CD4-positive, alpha-beta T cell treated with Interleukin-4 for 1 hour (primary cell): ENCODE measurements at regions not wholly inside any gene's neighbourhood (a gene's known extent, or its start where the extent isn't known, plus 50 kb on each side); places are given as distances from the start of the nearest gene placed in this dataset.

Experiments
- DNase-seq, 2 donors: peaks; one replicate each; pipeline ENCODE4 v3.0.0-alpha.2; 2020 to 2022

GRCh38 chr21:16020878-16021277 lies 291.1 kb downstream of the USP25 start:
- no peak for DNase-seq

GRCh38 chr21:16022116-16022515 lies 292.3 kb downstream of the USP25 start:
- DNase-seq = no peak

- no peak for DNase-seq
These were observed 293.1 kb downstream of the USP25 start for GRCh38 chr21:16022921-16023320.

DNA sequence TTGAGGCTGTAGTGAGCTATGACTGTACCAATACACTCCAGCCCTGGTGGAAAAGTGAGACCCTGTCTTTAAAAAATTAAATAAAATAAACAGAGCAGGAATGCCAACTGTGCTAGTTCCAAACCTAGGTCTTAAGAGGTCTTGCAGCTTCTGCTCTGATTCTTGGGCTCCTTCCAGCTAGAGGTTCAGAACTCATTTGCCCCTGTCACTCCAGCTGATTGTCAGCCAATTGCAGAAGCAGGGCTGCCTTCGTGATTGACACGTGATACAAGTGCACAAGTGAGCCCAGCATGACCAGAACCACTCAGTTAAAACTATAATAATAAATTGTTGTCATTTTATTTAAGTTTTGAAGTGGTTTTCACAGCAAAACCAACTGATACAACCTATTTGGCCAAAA lies 298.4 kb downstream of the USP25 start:
- no peak for DNase-seq

DNA sequence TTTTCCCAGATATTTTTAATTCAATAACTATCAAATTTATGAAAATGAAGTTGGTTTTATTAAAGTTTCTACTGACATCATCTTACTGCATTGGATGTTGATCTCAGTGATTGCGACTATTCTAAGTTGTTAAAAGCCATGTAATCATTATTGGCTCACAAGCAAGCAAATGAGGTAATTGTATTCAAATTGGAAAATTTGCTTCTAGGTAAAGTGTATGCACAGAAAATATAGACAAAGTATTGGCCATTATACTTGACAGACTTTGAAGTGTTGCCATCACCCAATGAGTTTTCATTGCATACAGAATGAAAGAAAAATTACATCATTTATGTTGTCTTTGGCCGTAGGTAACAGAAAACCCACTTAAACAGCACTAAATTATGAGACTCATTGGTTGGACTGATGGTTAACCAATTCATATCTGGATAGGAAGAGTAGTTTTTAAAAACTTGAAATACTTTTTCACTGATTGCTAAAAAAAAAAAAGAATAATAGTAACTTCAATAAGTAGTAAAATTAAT lies 299.2 kb downstream of the USP25 start:
- DNase-seq = no peak

- no peak for DNase-seq
These were observed 303.4 kb downstream of the USP25 start for GRCh38 chr21:16033193-16033592.

DNA sequence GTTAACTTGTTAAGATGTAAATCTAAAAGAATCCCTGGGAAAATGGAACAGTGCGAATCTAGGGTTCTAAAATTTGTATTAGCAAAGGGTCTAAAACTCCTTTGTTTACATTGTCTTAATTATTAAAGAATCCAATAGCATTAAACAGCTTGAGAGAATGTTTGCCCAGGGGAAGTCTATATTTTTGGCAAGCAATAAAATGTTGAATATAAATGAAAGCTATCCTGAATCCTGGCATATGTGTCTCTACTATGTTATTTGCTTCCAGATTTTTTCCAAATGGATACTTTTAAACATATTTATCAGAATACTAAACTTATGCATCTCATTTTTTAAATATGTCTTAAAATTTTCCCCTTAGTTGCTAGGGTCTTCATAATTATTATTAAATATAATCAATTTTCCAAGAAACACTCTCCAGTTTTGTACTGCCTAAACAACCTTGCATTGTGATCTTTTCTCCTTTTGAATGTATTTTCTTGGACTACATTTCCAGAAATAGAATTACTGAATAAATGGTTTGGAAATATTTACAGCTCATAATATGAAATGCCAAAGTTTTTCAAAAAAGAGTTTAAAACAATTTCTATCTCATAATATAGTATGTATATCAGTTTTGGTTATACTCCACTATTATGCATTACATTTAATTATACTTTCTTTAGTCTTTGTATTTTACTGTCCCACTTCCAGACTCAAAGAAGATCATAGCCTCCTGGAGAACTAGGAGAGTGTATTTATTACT lies 304.8 kb downstream of the USP25 start:
- no peak for DNase-seq

DNA sequence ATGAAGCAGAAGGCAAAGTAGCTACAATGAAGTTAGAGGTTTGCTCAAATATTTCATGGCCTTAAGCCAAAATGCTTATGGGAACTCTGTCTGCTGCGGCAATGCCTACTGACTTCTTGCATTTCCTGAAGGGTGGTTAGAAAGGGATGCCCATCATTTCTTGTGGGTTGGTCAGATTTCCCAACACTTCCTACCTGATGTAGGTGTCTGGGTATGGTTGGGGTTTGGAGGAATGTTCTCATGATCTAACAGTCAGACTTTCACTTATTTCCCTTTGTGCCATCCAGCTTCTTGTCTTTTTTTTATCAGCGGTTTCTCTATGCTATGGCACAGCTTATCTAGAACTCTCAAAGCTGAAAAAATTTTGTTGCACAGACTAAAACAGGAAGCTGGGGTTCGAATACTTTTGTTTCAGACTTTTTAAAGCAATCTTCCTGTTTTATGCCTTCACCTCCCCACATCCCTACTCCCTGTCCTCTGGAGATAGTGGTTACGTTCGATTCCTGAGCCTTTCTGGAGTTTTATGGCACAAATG lies 307.7 kb downstream of the USP25 start:
- DNase-seq = no peak

- no peak for DNase-seq
These were observed 310.8 kb downstream of the USP25 start for GRCh38 chr21:16040601-16041000.

DNA sequence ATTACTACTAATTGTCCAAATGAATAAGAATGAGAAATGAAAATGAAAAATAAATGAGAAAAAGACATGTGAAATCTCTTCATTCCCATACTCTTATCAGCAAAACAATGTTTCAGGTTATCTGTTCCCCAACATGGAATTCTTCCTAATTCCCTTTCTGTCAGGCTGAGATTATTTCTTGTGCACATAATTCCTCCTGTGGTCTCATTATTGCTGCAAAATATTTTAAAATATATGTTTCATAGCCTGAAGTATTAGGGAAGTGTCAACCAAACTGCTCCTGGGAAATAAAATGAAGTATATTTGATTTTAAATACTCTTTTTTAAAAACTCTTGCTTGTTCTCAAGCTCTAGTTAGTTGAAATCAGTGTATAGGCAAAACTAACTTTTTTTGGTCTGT lies 314.9 kb downstream of the USP25 start:
- DNase-seq = no peak

- no peak for DNase-seq
These were observed 317.0 kb downstream of the USP25 start for GRCh38 chr21:16046656-16047330.

GRCh38 chr21:16047904-16048303 lies 318.1 kb downstream of the USP25 start:
- DNase-seq = no peak

DNA sequence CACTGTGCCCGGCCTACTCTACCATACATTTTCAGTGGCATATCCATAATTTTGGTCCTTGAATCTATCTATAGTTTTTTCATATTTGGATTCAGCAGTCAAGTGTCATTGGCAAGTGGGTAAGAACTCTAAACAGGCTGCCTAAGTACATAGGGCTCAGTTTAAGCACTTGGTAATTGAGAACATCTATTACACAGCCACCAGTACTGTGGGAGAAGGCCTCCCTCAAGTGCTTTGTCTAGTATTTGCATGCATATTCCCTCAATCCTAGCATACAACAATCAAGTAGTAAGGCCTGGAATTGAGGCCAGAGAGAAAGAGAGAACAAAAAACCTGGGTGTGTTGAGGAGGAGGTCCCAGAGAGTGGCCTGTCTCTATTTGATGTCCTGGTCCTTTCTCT lies 325.2 kb downstream of the USP25 start:
- no peak for DNase-seq

- DNase-seq = no peak
These were observed 329.1 kb downstream of the USP25 start for GRCh38 chr21:16058896-16059295.

- DNase-seq = no peak
These were observed 330.2 kb downstream of the USP25 start for GRCh38 chr21:16059981-16060380.

DNA sequence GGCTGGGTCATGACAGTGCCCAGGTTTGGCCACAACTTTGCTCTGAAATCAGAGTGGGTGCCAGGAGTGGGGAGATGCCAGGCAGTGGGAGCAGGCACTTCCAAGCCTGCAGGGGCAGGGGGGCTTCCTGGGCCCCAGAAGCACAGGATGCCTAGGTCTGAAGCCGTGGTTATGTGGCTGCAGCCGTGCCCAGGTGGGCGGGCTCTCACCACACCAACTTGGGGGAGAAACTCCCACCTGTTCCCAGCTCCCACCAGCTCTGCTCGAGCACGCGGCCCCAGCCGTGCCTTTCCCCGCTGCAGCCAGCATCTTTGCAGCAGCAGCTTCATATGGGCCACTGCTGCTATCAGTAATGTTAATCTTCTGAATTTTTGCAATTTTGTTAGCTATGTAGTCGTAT lies 331.4 kb downstream of the USP25 start:
- DNase-seq = no peak

DNA sequence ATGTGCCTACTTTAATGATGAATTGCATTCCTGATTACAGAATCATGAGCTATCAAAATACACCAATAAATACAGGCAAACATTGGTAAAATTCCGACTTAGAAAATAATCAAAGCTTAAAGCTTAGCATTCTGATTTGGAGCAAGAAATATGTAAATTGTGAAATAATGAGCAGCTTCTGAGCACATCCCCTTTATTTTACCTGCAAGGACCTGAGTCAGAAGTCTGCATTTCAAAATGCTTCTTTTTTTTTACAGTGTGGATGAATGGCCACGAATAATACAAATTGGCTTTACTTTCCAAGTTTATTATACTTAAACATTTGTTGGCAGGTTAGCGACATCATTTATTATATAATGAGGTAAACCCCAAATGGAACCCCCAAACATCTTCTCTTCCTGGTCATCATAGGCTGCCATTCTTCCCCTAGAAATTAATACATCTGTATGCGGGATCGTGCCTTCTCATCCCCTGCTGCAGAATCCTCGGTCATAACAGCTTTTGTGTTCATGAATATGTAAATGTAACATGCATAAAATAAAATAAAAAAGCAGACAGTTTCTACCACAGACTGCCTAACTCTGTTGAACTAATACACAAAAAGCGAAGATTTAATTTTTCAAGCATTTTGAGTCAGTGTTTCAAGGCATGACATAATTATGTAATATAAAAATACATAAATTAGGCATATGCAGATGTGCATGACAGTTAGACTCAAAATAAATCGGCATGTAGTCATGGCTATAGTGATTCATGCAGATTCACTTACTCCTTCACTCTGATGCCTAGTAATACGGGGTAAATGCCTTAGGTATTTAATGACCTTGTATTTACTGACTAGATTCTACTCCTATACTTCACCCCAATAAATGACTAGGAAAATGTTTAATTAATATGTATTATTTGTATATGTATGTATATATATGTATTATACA lies 339.7 kb downstream of the USP25 start:
- no peak for DNase-seq

GRCh38 chr21:16070207-16070651 lies 340.4 kb downstream of the USP25 start:
- no peak for DNase-seq

- DNase-seq = no peak
These were observed 341.3 kb downstream of the USP25 start for GRCh38 chr21:16071092-16071491.

GRCh38 chr21:16071761-16072160 lies 342.0 kb downstream of the USP25 start:
- no peak for DNase-seq

DNA sequence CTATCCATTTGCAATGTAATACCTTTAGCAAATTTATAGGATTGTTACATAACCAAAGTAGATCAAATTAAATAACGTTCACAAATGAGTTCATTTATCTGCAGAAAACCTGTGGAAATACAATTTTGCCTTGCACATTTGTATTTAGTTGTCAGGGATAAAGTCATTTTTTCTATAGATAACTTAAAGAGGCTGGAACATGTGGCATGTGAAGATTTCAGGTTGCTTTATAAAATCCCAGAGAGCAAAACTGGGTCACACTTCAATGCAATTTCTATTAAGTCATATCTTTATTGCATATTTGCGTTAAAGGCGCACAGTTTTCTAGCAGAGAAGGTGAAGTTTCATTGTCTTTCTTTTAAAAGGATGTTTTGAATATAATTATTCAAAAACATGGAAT lies 342.4 kb downstream of the USP25 start:
- DNase-seq = no peak

DNA sequence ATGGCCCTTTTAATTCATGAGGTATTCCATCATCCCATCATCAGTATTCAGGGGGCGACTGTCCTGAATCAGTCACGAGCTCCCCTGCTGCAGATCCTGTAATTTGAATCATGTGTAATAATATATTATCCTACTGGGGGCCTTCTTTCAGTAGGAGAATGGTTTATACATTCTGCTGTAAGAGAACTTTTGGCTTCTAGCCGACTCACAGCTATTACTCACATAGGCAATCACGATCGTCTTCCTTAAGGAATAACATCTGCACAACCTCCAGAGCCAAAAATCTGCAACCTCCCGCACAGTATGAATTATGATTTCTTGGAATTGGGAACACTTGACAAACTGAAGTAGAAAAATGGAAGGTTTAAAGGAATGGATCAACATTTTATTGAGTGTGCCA lies 343.0 kb downstream of the USP25 start:
- no peak for DNase-seq

DNA sequence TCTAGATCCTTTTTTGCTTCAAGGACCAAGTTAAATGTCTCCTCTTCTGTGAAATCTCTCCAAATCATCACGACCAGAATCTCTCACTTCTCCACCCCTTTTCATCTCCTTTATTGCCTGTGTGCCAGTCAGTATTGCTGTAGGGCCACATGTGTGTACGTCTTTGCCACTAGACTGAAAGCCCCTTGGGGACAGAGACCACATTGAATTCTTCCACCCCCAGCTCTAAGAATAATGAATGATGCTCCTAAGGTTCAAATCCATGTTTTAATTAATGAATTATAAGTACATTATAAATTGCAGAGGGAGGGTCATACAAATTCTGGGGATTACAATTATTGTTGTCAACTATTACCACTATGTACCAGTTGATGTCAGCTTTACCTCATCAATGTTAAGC lies 343.8 kb downstream of the USP25 start:
- no peak for DNase-seq
